C4-2B (cell line): ENCODE measurements at regions not wholly inside any gene's neighbourhood (a gene's known extent, or its start where the extent isn't known, plus 50 kb on each side); places are given as distances from the start of the nearest gene placed in this dataset.

Experiments
- ZFX ChIP-seq: fragments of 450-650 bp; IDR thresholded peaks from 2 replicates; pipeline ENCODE4 v1.6.1; 2017
- TF ChIP-seq, protein P1 (sequence below): fragments of 450-650 bp; conservative IDR thresholded peaks from 2 replicates; pipeline ENCODE4 v1.5.1; 2017; ENCODE audit warnings: mild to moderate bottlenecking

DNA sequence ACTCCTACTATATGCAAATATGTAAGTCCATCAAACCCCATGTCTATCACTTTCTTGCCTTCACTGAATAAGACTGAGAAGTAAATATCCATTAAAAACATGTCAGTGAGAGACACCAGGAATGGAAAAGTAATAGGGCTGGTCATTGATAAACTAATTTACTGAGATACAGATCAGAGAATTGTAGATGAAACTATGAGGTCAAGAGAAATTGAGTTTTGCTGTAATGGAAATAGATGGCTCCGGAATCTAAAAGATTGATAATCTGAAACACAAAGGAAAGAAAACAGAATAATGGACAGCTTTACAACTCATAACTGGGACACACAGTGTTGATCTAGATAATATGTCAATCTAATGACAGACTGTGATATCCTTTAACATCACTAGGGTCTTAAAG lies 1018.3 kb upstream of the RAG2 start:
- TF ChIP-seq, protein P1, sequence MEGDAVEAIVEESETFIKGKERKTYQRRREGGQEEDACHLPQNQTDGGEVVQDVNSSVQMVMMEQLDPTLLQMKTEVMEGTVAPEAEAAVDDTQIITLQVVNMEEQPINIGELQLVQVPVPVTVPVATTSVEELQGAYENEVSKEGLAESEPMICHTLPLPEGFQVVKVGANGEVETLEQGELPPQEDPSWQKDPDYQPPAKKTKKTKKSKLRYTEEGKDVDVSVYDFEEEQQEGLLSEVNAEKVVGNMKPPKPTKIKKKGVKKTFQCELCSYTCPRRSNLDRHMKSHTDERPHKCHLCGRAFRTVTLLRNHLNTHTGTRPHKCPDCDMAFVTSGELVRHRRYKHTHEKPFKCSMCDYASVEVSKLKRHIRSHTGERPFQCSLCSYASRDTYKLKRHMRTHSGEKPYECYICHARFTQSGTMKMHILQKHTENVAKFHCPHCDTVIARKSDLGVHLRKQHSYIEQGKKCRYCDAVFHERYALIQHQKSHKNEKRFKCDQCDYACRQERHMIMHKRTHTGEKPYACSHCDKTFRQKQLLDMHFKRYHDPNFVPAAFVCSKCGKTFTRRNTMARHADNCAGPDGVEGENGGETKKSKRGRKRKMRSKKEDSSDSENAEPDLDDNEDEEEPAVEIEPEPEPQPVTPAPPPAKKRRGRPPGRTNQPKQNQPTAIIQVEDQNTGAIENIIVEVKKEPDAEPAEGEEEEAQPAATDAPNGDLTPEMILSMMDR, result no peak
- no peak for TF ChIP-seq ZFX
